ENCODE measurements at regions not wholly inside any gene's neighbourhood (a gene's known extent, or its start where the extent isn't known, plus 50 kb on each side); places are given as distances from the start of the nearest gene placed in this dataset.
"Not testable (repeated sequence)": the region's sequence is repeated elsewhere in the genome, so short reads cannot be mapped to it uniquely, and the experiment has no call there.

- no peak for DNase-seq (ENCODE audit: low read depth, low spot score)
Observed at GRCh38 chr10:117457932-117458331, 82.7 kb upstream of the PDZD8 start.

DNA sequence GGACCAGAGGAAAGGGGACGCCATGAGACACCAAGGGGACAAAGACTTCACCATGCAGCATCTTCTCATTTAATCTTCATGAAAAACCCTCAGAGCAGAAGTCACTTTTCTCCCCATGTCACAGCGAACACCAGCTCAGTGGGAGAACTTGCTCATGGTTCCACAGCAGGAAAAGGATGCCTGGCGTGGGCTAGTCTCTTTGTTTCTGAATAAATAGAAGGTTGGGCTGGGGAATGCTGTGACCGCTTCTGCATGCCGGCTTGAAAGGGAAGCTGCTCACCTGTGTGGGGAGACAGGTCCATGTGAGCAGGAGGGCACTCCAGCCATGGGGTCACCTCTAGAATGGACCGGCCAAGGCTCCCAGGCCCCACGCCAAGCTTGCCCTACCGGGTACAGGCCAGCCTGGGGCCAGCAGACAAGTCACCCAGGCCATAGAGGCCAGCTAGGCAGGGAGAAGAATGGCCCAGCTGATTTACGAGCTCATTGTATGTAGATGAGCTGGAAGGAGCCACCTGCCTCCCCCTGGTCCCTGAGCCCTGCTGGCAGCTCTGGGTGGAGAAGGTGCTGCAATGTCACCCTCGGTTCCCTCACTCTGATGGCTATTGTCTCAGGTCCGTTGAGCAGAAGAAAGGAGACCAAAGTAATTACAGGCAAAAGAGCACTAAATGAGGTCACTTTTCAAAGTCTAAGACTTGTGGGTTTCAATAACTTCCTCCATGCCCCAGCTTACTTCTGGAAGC lies 82.0 kb upstream of the PDZD8 start:
- DNase-seq (ENCODE audit: low read depth, low spot score) = no peak

DNA sequence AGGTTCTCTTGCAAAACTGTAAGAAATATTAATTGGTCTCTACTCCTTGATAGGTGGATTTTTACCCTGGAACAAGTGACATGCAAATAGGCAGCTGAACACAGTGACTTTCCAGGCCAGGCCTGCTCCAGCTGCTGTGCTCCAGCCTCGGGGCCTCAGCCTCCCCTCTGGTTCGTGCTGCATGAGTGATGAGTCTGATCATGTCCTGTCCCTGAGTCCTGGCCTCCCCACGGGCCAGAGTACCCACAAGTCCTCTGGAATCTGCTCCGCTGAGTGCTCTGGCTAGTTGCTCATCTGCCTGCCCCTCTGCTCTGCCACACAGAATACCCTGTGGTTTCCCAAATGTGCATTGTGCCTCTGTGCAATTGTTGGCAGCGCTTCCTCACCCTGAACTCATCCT lies 80.1 kb upstream of the PDZD8 start:
- no peak for DNase-seq (ENCODE audit: low read depth, low spot score)

GRCh38 chr10:117454502-117454901 lies 79.3 kb upstream of the PDZD8 start:
- DNase-seq (ENCODE audit: low read depth, low spot score) = no peak

GRCh38 chr10:117453484-117453883 lies 78.2 kb upstream of the PDZD8 start:
- not testable (repeated sequence) for DNase-seq (ENCODE audit: low read depth, low spot score)

- DNase-seq (ENCODE audit: low read depth, low spot score) = no peak
Observed at GRCh38 chr10:117450940-117451339, 75.7 kb upstream of the PDZD8 start.

DNA sequence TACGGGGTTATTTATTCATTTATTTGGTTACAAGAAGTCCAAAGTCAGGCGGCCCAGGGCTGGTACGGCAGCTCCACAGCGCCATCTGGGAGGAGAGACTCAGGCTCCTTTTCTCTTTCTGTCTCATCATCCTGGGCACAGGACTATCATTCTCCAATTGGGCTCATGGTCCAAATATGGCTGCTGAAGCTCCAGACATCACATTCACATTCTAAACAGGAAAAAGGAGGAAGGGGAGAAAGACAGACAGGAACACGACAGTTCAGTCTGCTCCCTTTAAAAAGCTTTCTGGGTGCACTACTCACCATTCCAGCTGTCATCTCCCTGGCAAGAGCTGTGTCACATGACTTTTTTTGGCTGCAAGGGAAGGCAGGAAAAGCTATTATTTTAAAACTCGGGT lies 74.4 kb upstream of the PDZD8 start:
- DNase-seq (ENCODE audit: low read depth, low spot score) = no peak

GRCh38 chr10:117448802-117449201 lies 73.6 kb upstream of the PDZD8 start:
- DNase-seq (ENCODE audit: low read depth, low spot score) = no peak

GRCh38 chr10:117445992-117446391 lies 70.8 kb upstream of the PDZD8 start:
- DNase-seq (ENCODE audit: low read depth, low spot score) = no peak

- DNase-seq (ENCODE audit: low read depth, low spot score) = no peak
Observed at GRCh38 chr10:117444497-117445040, 69.3 kb upstream of the PDZD8 start.

DNA sequence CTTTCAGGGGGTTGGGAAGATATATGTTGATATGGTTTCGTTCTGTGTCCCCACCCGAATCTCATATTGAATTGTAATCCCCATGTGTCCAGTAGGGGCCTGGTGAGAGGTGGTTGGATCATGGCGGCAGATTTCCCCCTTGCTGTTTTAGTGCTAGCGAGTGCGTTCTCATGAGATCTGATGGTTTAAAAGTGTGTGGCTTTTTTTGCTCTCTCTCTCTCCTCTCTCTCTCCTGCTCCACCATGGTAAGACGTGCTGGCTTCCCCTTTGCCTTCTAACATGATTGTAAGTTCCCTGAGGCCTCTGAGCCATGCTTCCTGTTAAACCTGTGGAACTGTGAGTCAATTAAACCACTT lies 68.4 kb upstream of the PDZD8 start:
- no peak for DNase-seq (ENCODE audit: low read depth, low spot score)

- DNase-seq (ENCODE audit: low read depth, low spot score) = peak; percentile 54
Observed at GRCh38 chr10:117442944-117443685, 67.9 kb upstream of the PDZD8 start.

DNA sequence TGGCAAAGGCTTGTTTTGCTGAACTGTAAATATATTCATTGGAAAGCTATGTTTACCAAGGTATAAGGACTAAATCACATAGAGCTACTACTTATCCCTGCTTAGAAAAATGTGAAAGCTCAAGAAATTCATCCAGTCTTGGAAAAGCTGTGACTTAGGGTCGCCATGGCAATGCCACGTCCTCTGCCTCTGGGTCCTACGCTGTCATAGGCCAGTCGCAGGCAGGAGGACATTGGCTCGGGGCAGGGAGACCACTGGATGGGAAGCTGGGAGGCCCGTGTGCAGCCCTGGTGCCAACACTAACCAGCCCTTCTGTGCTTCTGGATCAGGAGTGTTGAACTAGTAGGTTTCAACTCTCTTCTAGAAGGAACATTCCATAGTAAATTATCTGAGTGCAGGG lies 67.3 kb upstream of the PDZD8 start:
- no peak for DNase-seq (ENCODE audit: low read depth, low spot score)

- DNase-seq (ENCODE audit: low read depth, low spot score) = no peak
Observed at GRCh38 chr10:117441812-117442443, 66.7 kb upstream of the PDZD8 start.

DNA sequence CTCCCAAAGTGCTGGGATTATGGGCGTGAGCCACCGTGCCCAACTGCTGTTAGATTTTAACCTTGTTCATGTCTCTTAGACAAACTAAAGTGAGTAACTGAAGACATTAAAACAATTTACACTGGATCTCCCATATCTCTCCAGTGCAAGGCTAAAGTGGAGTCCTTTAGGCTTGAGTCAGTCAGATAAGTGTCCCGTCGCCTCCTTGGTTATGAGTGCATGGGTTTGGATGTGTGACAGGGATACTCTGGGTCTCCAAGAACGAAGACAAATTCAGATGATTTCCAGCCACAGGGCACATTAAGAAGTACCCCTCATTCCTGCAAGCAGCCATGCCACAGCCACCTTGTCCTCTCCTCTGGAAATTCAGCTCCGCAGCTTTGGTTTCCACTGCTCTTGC lies 66.1 kb upstream of the PDZD8 start:
- no peak for DNase-seq (ENCODE audit: low read depth, low spot score)

DNA sequence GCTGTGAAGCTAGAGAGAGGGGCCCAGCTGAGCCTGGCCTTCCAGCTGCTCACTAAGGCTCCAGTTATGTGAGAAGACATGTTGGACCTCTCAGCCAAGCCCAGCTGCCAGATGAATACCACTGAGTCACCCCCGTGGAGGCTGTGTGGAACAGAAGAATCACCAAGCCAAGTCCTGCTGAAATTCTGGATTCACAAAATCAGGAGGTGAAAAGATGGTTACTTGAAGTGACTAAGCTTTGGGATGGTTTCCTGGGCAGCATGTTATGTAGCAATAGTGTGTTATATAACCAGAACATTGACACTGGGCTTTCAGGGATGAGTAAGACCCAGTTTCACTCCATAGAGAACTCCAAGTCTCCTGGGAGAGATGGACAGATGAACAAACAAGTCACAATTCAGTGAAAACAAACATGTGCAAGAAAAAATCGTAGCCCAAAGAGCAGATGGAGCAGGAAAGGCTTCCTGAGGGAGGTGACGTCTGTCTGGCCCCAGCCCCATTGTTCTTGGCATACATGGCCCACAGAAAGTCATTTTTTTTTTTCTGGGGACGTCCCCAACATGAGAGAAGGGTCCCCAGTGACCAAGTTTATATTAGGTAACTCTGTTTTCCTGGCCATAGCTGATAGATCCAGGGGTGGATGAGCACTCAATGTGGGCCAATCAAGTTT lies 64.1 kb upstream of the PDZD8 start:
- DNase-seq (ENCODE audit: low read depth, low spot score) = no peak

- DNase-seq (ENCODE audit: low read depth, low spot score) = no peak
Observed at GRCh38 chr10:117432866-117433265, 57.6 kb upstream of the PDZD8 start.

GRCh38 chr10:117431160-117431559 lies 55.9 kb upstream of the PDZD8 start:
- DNase-seq (ENCODE audit: low read depth, low spot score) = no peak

- not testable (repeated sequence) for DNase-seq (ENCODE audit: low read depth, low spot score)
Observed at GRCh38 chr10:117430535-117430934, 55.3 kb upstream of the PDZD8 start.

- DNase-seq (ENCODE audit: low read depth, low spot score) = no peak
Observed at GRCh38 chr10:117429643-117430265, 54.5 kb upstream of the PDZD8 start.

DNA sequence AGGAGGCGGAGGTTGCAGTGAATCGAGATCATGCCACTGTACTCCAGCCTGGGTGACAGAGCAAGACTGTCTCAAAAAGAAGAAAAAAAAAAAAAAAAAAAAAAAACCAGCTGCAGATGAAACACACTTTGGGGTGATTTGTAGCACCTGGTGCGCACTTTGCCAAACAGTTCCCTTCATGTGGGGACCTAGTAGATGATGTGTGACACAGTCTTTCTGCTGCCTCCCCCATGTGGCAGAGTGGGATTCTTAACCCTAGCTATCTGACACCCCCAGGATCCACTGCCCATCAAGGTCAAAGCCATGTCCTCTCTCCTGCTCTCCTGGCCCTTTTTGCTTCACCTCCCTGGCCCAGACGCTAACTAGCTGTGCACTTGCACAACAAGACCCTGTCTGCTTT lies 52.1 kb upstream of the PDZD8 start:
- DNase-seq (ENCODE audit: low read depth, low spot score) = no peak
